H4 (cell line): ENCODE measurements at regions not wholly inside any gene's neighbourhood (a gene's known extent, or its start where the extent isn't known, plus 50 kb on each side); places are given as distances from the start of the nearest gene placed in this dataset.
"Not testable (repeated sequence)": the region's sequence is repeated elsewhere in the genome, so short reads cannot be mapped to it uniquely, and the experiment has no call there.

Experiments
- DNase-seq: peaks from one replicate; pipeline ENCODE4 v3.0.0-alpha.2; 2015; ENCODE audit warnings: low spot score

GRCh38 chr12:68422956-68423574 is 90.9 kb upstream of the MDM1 start:
- DNase-seq = no peak

- no peak for DNase-seq
These were observed 93.8 kb upstream of the MDM1 start for GRCh38 chr12:68425998-68426397.

DNA sequence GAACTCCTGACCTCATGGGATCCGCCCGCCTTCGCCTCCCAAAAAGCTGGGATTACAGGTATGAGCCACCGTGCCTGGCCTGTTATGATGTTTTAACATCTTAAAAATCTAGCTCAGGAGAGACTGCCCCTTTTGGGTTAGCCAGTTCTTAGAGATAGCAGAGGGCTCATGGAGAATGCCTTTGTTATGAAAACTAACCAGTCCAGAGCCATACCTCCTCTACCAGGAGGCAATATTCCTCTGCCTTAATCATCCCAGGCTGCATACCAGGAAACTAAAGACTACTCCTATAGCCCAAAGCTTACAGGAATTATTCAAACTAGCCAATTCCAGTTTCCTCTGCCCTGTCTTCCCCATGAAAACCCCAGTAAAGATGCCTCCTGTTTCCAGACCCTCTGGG is 96.0 kb upstream of the MDM1 start:
- no peak for DNase-seq

DNA sequence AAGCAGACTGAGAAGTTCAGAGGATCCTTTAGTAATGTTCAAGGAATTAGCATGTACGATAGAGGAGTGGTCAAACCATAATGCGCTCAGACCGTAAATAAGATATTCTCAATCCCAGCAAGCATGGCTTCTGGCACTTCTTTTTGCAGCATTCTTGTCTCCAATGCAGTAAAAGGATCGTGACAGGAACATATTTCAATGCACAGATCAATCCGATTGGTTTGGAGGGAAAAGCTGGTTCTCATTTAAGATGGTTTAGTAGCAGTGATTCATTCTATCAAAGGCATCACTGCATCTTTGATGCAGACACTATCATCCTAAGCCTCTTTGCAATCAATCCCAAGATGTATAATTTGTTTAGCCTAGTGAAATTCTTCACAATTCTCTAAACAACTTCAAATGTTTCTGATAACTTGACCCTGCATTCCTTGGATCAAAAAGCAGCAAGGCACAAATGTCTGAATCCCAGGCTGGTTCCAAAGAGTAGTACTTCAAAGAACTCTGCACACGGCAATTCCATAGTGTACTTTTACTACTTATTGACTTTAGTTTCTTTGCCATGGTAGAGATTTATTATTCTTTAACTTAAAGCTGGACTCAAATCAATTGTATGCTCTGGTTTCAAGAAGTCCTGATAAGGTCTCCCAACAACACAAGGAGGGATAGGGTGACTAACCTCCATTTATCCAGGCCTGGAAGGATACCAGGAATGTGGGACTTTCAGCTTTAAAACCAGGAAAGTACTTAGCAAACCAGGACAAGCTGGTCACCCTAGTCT is 96.8 kb upstream of the MDM1 start:
- no peak for DNase-seq

DNA sequence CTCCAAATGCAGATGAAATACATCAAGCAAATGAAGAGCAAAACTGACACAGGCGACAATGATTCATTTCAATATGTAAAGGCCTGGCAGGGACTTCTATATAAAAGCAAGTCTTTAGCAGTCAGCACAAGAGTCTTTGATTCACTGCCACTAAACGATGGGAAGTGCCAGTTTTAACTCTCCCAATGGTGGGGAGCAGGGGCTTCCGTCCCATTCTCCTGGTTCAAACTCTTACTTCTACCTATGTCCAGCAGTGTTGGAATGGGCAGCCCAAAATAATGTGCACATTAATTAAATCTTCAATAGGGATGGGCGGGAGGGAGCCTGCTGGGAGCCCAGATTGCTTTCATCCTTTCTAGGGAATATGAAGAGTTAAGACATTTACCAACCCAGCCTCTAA is 97.5 kb upstream of the MDM1 start:
- DNase-seq = no peak

DNA sequence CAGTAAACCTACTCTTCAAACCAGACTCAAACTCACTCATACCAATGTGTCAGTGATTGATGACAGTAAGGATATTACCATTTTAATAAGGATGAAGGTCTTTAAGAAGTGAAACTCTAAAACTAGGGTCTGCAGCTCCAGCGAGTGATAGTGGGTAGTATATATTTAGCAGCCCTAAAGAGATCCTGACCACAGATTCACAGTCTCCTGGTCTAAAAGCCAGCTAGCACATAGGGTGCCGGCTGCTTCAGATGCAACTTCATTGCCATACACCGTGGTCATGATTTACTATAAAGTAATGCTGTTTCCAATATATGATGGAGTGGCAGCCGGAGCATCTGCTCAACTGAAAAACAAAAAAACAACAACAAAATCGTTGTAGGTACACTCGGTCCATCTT is 99.6 kb upstream of the MDM1 start:
- DNase-seq = no peak

DNA sequence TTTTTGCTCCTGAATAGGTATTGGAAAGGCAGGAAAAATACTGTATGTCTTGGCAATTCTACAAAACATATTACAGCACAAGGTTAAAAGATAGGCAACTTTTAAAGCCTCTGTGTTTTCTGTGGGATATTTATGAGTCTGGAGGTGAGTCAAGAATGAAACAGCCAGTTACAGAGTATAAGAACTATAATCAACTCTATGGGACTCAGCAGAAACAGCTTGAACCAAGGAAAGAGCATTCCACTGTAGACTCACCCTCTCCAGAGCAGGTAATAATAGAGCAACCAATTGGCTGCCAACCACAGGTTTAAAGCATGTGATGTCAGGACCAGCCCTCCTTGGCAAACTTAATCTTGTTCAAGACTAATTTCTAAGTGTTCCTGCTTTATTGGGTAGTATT is 100.5 kb upstream of the MDM1 start:
- DNase-seq = no peak

DNA sequence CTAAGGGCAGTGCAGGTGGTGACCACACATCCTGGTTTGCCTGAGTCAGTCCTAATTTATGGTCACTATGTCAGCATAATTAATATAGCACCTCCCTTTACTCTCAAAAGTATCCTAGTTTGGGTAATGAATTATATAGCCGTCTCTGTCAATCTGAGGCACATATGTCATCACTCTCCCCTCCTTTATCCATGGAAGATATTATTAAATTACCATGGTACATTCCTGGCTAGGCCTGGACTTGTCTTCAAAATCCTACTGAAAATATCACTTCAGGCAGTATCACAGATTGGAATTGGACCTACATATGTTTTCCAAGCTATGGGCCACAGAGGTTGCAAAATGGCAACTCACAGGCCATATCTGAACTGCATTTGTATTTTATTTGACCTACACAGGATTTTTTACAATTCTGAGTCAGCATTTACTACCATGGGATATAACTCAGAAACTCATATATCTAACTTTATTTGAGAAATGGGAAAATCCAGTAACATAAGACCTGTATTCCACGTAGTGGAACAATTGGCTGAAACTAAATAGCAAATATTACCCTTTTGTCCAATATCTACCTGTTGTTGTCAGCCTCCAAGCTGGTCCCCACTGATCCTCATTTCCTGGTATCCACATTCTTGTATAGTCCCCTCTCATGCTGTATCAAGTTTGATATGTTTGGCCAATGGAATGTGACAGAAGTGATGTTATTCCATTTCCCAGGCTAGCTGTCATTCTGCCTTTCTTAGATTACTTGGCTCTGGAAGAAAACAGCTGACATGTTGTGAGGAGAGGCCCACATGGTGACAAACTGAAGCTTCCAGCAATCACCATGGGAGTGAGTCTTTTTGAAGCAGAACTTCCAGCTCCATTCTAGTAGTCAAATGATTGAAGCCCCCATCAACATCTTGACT is 102.5 kb upstream of the MDM1 start:
- DNase-seq = no peak

GRCh38 chr12:68435299-68435637 is 103.1 kb upstream of the MDM1 start:
- no peak for DNase-seq

DNA sequence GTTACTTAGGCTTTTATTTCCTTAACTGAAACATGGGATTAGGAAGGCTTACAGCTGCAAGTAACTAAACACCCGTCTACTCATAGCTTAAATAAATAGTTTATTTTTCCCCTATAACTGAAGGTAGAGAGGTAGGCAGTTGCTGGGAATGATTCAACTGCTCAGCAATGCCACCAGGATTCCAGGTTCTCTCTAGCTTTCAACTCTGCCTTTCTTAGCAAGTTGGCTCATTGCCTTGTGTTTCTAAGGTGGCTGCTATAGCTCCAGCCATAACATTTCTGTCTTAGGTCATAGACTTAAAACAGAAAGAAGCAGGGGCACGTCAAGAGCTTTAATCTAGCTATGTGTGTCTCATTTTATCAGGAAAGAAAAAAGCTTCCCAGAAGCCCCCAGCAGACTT is 103.7 kb upstream of the MDM1 start:
- no peak for DNase-seq

- DNase-seq = no peak
These were observed 106.4 kb upstream of the MDM1 start for GRCh38 chr12:68438601-68439000.

GRCh38 chr12:68439368-68440045 is 107.3 kb upstream of the MDM1 start:
- DNase-seq = no peak

GRCh38 chr12:68440068-68440581 is 108.0 kb upstream of the MDM1 start:
- no peak for DNase-seq

DNA sequence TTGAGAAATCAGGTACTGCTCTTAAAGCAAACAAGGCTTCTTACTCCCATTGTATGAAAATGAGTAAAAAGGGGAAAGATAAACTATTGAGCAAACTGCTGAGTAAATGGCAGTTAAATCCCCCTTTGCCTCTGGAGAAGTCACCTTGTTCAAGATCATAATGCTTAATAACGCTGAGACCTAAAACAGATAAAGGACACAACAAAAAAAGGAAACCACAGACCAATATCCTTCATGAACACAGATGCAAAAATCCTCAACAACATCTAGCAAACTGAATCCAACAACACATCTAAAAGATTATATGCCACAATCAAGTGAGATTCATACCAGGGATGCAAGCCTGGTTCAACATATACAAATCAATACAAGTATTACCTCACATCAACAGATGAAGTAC is 109.0 kb upstream of the MDM1 start:
- DNase-seq = no peak

- DNase-seq = not testable (repeated sequence)
These were observed 110.3 kb upstream of the MDM1 start for GRCh38 chr12:68442353-68442972.

GRCh38 chr12:68443695-68444094 is 111.5 kb upstream of the MDM1 start:
- DNase-seq = not testable (repeated sequence)

DNA sequence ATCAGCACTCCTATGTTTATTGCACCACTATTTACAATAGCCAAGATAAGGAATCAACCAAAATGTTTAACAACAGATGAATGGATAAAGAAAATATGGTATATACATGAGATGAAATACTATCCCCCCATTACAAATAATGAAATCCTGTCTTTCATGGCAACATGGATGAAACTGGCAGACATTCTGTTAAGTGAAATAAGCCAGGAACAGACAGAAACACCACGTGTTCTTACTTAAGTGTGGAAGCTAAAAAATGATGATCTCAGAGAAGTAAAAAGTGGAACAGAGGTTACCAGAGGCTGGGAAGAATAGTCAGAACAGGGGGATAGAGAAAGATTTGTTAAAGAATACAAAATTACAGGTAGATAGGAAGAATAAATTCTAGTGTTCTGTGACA is 113.7 kb upstream of the MDM1 start:
- no peak for DNase-seq

GRCh38 chr12:68446384-68446783 is 114.2 kb upstream of the MDM1 start:
- no peak for DNase-seq

- no peak for DNase-seq
These were observed 115.0 kb upstream of the MDM1 start for GRCh38 chr12:68446901-68447796.

GRCh38 chr12:68447797-68448260 is 115.7 kb upstream of the MDM1 start:
- DNase-seq = no peak
